Urothelium cell line (cell line): ENCODE measurements at regions not wholly inside any gene's neighbourhood (a gene's known extent, or its start where the extent isn't known, plus 50 kb on each side); places are given as distances from the start of the nearest gene placed in this dataset.

Source experiments
- DNase-seq: peaks from one replicate; pipeline ENCODE4 v3.0.0; 2011; ENCODE audit warnings: low spot score, mixed read lengths
- FAIRE-seq: peaks from 2 replicates; lab custom pipeline; 2011; peaks lifted over from hg19 to GRCh38; lab: Jason Lieb, UNC

DNA sequence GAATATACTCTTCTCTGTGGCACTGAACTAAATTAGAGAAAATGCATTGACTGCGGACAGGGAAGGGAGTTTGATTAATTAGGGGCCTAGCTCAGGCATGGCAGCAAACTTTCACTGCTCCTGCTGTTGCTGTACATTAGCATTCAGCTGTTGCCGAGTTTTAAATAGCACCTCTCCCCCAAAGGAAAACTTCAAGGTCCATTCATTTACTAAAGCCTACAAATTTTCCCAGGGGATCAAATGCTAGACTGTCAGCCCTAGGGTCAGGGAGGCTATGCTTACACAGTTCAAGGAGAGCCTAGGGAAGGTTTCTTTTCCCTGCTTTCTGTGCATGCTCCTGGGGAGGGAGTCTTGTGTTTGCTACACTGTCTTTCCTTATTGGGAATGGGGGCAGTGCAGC, 60.0 kb upstream of the GZMB start:
- no peak for DNase-seq
- FAIRE-seq, result no peak

DNA sequence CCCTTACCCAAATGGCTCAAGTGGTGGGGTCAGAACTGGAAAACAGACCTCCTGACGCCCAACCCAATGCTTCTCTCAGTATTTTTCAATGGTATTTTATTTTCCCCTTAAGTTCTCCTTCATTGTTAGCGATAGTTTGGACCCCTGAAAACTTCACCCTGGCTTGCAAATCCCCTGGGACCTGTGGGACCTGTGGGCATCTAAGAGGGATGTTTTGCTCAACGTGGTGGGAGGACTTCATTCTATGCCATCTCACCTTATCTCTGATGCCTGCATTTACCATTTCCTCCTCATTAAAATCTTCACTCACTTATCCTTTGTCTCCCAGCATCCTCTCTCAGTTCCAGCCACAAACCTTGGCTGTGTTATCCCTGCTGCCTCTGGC, 59.4 kb upstream of the GZMB start:
- FAIRE-seq (no peak), DNase-seq (no peak)

DNA sequence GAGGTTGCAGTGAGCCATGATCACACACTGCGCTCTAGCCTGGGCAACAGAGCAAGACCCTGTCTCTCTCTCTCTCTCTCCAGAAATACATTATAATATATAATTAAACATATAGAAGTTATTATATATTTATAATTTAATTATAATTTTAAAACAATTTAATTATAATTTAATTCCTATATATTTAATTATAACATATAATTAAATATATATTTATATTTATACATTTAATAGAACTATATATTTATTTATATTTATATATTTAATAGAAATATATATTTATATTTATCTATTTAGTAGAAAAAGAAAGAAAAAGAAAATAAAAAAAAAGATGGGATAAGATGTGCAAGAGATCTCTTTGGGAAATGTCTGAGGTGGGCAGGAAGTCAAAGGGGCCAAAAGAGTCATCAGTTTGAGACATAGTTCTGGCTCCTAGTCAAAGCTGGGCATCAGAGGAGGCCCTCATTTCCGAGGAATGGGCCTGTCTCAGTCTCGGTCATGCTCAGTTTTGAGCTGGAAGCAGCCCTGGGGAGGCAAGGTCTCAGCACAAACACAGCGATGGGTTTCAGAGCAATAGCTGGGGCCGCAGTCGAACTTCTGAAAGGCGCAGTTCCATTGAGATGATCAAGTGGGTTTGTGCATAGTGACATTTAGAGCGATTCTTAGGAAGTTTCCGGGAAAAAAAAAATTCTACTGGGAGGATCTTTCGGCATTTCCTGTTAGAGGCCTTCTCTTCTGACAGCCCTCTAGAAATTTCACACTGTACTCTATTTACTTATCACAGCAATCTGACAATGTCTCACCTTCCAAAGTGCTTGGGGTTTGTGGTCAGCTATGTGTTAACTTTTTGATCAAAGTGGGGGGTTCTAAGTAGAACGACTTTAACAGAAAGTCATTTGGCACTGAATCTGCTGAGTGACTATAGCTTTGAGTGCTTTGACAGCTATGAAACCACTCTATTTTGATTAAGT, 58.7 kb upstream of the GZMB start:
- DNase-seq (no peak), FAIRE-seq (no peak)

DNA sequence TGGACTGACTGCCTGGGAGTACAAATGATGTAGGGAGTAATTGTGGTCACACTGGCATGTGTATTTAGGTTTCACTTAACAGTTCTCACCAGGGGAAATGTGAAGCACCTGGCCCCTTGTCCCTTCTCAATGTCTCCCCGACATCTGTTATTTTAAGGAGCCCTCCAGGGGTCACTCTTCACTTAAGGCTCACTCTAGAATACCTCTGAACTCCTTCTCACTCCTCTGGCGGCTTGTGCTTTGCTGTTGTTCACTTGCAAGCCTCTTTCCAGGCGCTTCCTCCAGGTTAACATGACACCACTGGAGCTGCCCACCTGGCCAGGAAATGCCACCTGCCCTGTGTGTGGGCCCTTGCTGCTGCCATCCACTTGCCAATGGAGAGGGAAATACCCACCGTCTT, 56.5 kb upstream of the GZMB start:
- no peak for FAIRE-seq
- no peak for DNase-seq

DNA sequence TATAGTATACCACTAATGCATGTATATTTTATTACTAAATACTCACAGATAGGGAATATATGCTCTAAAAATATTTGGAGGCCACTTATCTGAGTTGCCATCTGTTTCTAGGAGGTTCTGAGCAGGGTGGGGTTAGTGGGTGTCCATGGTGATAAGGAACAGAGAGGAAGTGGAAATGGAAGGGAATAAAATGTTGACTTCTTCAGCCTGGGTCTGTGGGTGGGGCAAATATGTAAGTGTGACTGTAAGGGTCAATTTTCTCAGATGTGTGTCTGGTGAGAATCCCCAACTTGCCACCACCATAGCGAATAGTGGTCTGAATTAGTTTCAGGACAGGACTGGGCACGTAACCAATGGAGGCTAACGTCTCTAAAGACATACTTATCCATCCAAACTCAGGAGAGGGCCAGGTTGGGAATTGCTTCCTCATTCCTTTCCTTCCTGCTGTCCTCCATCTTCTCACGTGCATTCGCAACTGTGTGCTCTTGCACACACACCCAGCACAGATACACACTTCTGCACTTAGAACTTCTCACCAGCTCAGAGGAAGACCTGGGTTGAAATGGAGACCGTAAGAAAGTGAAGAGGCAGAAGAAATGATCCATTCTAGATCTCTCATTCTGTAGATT, 54.2 kb upstream of the GZMB start:
- DNase-seq (no peak), FAIRE-seq (no peak)
